ENCODE measurements at regions not wholly inside any gene's neighbourhood (a gene's known extent, or its start where the extent isn't known, plus 50 kb on each side); places are given as distances from the start of the nearest gene placed in this dataset.

- DNase-seq = no peak
These were observed 248.5 kb upstream of the RAB6C start for GRCh38 chr2:129730979-129731378.

DNA sequence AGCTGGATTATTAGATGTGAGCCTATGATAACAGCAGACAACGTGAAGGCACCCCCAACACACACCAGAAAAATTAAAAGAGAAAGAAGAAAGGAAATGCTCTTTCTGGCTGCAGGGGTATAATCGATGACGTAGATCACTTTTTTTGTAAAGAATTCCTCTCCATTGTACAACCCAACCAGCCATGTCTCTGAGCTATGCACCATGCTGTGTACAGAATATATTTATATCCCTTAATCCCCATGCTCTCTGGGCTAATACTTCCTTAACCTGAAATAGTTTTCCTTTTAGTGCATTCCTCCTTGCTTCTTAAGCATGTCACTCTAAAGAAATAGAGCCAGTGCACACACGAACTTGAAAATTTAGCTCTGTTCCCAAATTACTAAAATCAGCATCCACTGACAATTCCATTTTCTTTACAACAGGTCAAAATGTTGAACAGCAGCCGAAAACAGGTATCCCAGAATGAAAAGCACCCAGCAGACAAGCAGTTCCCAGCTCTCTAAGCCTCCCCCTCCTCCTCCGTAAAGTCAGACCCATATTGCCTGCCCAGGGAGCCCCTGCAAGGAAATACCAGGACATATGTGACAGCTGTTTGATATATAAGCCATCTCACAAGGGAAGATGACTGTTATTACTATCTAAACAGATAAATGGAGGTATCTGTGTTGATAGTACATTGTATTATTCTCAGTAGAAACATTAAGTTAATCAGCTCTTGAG lies 247.4 kb upstream of the RAB6C start:
- no peak for DNase-seq

DNA sequence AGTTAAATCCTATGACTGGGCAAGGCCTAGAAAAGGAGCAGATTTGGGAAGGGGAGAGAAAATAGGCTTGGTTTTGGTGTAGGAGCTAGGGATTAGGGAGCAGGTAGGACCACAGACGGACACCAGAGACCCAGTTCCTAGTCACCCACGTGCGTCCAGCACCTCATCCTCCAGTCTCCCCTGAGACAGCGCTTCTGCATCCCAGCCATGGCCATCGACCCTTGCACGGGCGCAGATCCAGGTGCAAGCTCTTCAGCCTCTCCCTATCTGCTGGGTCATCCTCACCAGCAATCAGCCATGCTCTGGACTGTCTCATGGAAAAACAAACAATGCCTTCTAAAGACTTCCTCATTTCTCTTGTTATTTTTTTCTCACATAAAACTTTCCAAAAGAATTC lies 246.8 kb upstream of the RAB6C start:
- no peak for DNase-seq

- DNase-seq = no peak
These were observed 246.4 kb upstream of the RAB6C start for GRCh38 chr2:129733041-129733440.

GRCh38 chr2:129733579-129733978 lies 245.9 kb upstream of the RAB6C start:
- DNase-seq = no peak

DNA sequence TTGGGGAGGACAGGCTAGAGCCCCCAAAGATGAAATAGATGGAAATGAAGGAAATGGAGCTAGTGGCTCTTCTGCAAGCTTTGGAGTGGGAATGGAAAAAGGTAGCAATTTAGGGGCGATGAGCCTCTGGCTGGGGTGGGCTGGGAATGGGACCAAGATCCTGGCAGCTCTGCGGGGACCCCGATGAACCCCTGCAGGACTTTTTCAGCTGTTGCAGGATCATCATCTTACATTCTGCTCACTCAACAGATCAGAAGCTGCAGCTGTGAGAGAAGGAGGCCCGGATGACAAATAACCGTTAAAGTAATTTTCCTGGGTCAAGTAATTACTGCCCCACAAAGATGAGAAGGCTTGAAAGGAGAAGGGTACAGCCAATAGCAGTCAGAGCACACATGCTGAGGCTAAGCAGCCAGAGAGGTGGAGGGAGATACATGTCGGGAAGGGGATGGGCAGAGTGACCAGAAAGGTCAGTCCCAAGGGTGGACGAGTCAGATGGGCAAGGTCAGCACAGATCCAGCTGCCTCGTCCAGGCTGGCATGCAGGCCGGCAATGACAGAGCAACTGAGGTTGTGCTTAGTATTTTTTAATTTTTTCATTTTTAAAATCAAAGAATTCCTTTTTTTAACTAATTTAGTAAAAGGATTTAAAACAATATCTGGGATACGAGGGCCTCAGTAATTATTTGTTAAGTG lies 245.0 kb upstream of the RAB6C start:
- no peak for DNase-seq

GRCh38 chr2:129735576-129735975 lies 243.9 kb upstream of the RAB6C start:
- no peak for DNase-seq

DNA sequence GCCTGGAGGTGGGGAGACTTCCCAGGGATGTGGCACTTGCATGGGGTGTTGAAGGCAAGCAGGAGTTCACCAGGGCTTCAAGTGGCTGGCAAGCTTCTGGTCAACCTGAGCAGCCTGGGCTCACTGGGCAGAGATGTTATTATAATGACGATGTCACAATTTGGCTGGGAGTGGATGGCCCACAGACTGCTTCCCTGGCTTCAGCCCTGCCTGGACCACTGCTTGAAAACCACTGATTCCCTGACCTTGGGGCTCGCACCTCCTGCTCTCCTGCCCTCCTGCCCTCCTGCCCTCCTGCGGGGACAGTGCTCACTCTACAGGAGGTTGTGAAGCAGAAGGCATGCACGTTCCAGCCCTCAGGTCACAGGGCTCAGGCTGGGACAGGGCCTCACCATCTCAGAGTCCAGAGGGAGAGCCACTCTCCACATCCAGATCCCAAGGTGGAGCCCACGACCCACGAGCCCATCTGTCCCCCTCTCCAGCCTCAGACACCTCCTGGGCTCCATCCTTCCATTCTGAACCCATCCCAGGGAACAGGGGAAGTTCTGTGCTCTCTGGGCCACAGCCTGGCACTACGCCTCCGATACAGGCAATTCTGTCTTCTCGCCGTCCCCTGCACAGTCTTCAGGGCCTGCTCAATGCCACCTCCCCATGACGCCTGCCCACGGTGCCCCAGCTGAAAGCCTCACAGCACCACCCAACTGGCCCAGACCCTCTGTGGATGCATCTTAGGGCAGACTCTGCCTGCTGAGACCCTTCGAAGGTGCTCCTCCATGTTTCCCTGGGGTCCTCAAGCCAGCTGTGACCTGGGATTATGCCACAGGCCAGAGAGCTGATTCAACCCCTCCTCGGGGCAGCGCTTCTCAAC lies 241.6 kb upstream of the RAB6C start:
- DNase-seq = no peak

- DNase-seq = no peak
These were observed 240.7 kb upstream of the RAB6C start for GRCh38 chr2:129738799-129739198.

GRCh38 chr2:129740504-129740903 lies 239.0 kb upstream of the RAB6C start:
- DNase-seq = no peak

DNA sequence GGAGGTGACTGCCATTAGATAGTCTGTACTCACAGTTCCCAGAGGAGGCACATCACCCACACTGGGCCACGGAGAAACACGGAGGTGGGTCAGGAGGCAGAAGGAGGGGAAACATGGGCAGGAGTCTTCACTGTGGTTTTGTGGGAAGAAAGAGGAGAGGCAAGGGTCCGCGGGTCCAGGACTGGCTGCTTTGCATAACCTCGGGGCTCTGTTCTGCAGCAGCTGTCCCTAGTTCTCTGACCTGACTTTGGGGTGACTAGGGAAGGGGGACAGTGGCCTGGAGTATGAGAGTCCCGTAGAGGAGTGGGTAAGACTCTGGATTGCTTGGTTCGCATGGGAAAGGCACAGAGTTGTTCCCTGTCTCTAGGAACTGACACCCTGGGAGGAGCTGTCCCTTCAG lies 238.3 kb upstream of the RAB6C start:
- DNase-seq = no peak

GRCh38 chr2:129741623-129742022 lies 237.8 kb upstream of the RAB6C start:
- DNase-seq = no peak

DNA sequence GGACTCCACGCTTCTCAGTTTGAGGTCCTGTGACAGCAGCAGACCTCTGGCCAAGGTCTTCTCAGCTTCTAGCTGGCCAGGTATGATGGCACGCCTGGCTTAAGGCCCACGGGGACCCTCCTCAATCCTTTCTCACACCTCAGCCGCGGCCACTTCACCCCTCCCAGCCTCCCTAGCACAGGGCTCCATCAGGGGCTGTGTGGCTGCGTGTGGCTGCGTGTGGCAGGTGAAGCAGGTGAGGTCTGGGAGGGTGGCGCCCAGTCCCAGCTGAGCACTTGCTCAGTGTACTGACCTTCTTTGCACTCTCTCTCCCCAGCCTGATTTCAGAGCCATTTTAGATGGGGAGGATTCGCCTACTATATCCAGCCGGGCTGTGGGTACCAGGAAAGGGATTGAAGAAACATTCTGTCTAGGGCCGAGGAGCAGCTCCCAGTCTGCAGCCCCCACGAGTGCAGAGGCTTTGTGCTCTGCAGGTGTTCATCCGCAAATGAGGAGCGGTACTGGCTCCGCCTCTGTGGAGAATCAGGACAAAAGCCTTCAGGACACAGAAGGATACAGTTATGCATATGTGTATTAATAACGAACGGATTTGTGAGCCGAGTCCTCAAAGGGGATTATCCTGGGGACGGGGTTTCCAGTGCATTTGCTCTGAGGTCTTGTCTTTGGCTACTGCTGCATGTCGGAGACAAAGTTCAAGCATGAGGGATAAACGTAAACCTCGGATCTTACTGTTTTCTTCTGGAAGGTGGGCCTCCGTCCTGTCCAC lies 236.9 kb upstream of the RAB6C start:
- no peak for DNase-seq

DNA sequence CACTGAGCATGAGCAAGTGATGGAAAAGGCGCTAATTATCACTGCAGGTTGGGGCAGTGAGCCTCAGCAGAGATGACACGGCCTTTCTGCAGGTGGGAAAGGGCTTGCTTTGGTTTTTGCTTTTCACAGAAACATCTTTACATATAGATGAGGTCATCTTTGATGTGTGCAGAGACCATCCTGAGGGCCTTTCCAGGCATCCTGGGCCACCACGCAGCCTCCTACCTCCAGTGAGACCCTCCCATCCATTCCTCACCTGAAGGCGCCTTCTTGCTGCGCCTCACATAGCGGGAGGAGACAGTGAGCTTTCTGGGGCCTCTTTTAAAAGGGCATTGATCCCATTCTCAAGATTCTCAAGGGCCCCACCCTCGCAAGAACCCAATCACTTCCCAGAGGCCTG lies 235.3 kb upstream of the RAB6C start:
- DNase-seq = no peak

DNA sequence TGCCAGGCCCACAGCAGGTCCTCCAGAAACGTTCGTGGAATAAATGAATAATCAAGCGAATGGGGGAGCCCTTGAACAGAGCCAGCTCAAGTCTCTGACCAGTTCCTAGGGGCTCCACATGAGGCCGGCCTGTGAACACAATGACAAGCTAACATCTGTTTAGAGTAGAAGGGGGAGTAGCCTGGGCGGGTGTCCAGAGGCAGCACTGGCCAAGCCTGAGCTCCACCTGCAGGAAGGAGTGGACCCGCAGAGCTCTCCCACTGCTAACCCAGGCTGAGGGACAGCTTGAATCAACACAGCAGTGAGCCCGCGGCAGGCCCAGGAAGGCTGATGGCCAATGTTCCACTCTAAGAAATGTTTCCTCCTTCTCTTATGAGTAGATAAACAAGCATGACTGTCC lies 234.8 kb upstream of the RAB6C start:
- no peak for DNase-seq

- DNase-seq = no peak
These were observed 231.9 kb upstream of the RAB6C start for GRCh38 chr2:129747500-129748125.

DNA sequence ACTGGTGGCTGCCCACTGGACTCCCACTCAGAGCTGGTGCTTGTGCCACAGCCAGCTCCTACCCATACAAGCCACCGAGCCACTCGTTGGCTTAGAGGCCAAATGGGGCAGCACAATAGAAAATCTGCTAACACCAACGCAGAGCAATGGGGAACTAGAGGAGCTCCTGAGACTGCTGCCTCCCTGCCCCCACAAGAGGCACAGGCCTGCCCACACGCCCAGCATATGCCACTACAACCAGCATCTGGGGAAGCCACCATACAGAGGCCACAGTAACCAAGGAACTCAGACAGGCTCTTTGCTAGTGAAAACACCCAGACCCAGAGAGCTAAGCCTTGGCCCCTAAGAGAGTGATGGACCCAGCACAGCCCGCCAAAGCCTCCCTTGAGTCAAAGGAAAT lies 231.2 kb upstream of the RAB6C start:
- DNase-seq = no peak

- DNase-seq = no peak
These were observed 230.8 kb upstream of the RAB6C start for GRCh38 chr2:129748653-129749052.

- no peak for DNase-seq
These were observed 228.1 kb upstream of the RAB6C start for GRCh38 chr2:129751409-129751808.

GRCh38 chr2:129752176-129752575 lies 227.3 kb upstream of the RAB6C start:
- DNase-seq = no peak

GRCh38 chr2:129752686-129753085 lies 226.8 kb upstream of the RAB6C start:
- DNase-seq = no peak

DNA sequence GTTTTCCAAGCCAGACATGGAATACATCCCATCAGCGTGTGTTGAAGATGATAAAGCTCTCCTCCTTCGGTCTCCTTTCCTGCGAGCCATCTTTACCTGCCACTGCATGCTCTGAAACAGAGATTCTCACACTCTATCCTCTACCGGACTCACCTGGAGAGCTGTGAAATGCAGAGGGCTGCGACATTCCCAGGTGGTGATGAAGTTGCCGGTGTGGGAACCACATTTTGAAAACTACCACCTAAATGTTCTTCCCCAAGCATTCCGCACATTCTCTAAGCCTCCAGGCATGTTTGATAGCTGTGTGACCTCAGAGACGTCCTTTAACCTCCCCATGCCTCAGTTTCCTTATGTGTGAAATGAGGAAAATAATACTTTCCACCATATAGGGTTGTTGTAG lies 226.2 kb upstream of the RAB6C start:
- no peak for DNase-seq

GRCh38 chr2:129754421-129754820 lies 225.0 kb upstream of the RAB6C start:
- no peak for DNase-seq
